GM13977 (cell line): ENCODE measurements at regions not wholly inside any gene's neighbourhood (a gene's known extent, or its start where the extent isn't known, plus 50 kb on each side); places are given as distances from the start of the nearest gene placed in this dataset.

Source experiments
- DNase-seq: peaks from one replicate; pipeline ENCODE4 v3.0.0; 2012; ENCODE audit warnings: low spot score
- CTCF ChIP-seq: IDR thresholded peaks from 2 replicates; pipeline ENCODE4 v1.5.1; 2012; ENCODE audit warnings: mild to moderate bottlenecking, control low read depth; ENCODE audit not compliant: insufficient read depth; ENCODE audit errors: extremely low read depth, missing control alignments
- in situ Hi-C: fragments of 300-500 bp; cut with MboI; formaldehyde crosslinking; loops from one replicate; pipeline ENCODE4 v1.12.0; 2022; ENCODE audit warnings: low sequenced_read_pairs, low pct_unique_long_range_greater_than_20kb, mixed read lengths, inconsistent platforms; ENCODE audit not compliant: unreplicated experiment

- in situ Hi-C loops, result no loop called here
- no peak for DNase-seq
- no peak for TF ChIP-seq CTCF
These were observed 257.1 kb downstream of the TUSC7 start for GRCh38 chr3:116966649-116967048.

- TF ChIP-seq CTCF, result no peak
- no peak for DNase-seq
- in situ Hi-C loops, result no loop called here
These were observed 259.6 kb downstream of the TUSC7 start for GRCh38 chr3:116969135-116969534.

- TF ChIP-seq CTCF, result no peak
- in situ Hi-C loops, result no loop called here
- DNase-seq, result no peak
These were observed 260.1 kb downstream of the TUSC7 start for GRCh38 chr3:116969646-116970045.

- in situ Hi-C loops, result no loop called here
- TF ChIP-seq CTCF, result no peak
- no peak for DNase-seq
These were observed 262.0 kb downstream of the TUSC7 start for GRCh38 chr3:116971531-116971930.

GRCh38 chr3:116974702-116975101 is 265.1 kb downstream of the TUSC7 start:
- TF ChIP-seq CTCF, result no peak
- in situ Hi-C loops, result no loop called here
- DNase-seq, result no peak

GRCh38 chr3:116977441-116977840 is 267.9 kb downstream of the TUSC7 start:
- no peak for TF ChIP-seq CTCF
- DNase-seq, result no peak
- in situ Hi-C loops, result no loop called here

GRCh38 chr3:116980099-116980498 is 270.5 kb downstream of the TUSC7 start:
- no peak for DNase-seq
- in situ Hi-C loops, result no loop called here
- TF ChIP-seq CTCF, result no peak
